Keratinocyte (primary cell): ENCODE measurements at regions not wholly inside any gene's neighbourhood (a gene's known extent, or its start where the extent isn't known, plus 50 kb on each side); places are given as distances from the start of the nearest gene placed in this dataset.
"Not testable (repeated sequence)": the region's sequence is repeated elsewhere in the genome, so short reads cannot be mapped to it uniquely, and the experiment has no call there.

Experiments
- CTCF ChIP-seq, 3 experiments: IDR thresholded peaks in 1 of 3; conservative IDR thresholded peaks in 1 of 3; optimal IDR thresholded peaks in 1 of 3; 2 replicates in 2 of 3; 3 replicates in 1 of 3; pipeline versions ENCODE3 to v1.5.1; 2011; ENCODE audit warnings: low read length in 3 of 3, mild to moderate bottlenecking in 3 of 3, moderate library complexity in 2 of 3, control low read depth in 1 of 3, inconsistent platforms in 1 of 3; ENCODE audit not compliant: insufficient read depth in 2 of 3; ENCODE audit errors: extremely low read depth in 1 of 3
- EZH2 ChIP-seq: IDR thresholded peaks from one replicate; pipeline ENCODE4 v1.6.1; 2012; ENCODE audit warnings: inconsistent platforms, mild to moderate bottlenecking, low read length, moderate library complexity

- not testable (repeated sequence) for TF ChIP-seq CTCF (optimal IDR thresholded peaks at IDR 0.05 in 1 of 3, IDR thresholded peaks at IDR 0.05 in 1 of 3, conservative IDR thresholded peaks at IDR 0.05 in 1 of 3; ENCODE audit: extremely low read depth in 1 of 3, insufficient read depth in 2 of 3, low read length in 3 of 3); EZH2
Measured at GRCh38 chr17:21501927-21502700, 126.0 kb downstream of the KCNJ12 start.
